NCI-H2227 (cell line): ENCODE measurements at regions not wholly inside any gene's neighbourhood (a gene's known extent, or its start where the extent isn't known, plus 50 kb on each side); places are given as distances from the start of the nearest gene placed in this dataset.

Source experiments
- DNase-seq: peaks from one replicate; lab custom pipeline; 2025; ENCODE audit not compliant: unreplicated experiment; lab: John Stamatoyannopoulos, UW

- no peak for DNase-seq
Measured at GRCh38 chr3:30069056-30069455, 537.3 kb upstream of the TGFBR2 start.

DNA sequence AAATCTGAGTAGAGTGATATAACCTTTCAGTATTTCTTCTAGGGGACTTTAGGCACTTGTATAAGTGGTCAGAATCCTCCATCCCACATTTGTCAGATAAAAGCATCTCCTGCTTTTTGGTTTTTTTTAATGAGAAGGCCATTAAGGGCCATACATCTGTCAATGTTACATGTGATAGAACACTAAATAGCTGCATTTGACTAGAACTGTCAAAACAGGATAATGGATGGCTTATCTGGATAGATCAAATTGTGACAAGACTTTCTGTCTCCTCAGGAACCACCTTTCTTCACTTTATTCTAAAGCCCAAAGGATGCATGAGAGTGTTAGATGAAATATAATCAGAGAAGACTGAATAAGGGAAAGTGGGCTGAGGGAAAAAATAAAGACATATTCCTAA lies 533.4 kb upstream of the TGFBR2 start:
- peak; percentile 19 for DNase-seq

GRCh38 chr3:30073622-30074021 lies 532.8 kb upstream of the TGFBR2 start:
- peak; percentile 85 for DNase-seq

- DNase-seq = no peak
Measured at GRCh38 chr3:30075514-30075913, 530.9 kb upstream of the TGFBR2 start.

GRCh38 chr3:30076899-30077298 lies 529.5 kb upstream of the TGFBR2 start:
- no peak for DNase-seq

GRCh38 chr3:30077746-30078145 lies 528.7 kb upstream of the TGFBR2 start:
- no peak for DNase-seq

DNA sequence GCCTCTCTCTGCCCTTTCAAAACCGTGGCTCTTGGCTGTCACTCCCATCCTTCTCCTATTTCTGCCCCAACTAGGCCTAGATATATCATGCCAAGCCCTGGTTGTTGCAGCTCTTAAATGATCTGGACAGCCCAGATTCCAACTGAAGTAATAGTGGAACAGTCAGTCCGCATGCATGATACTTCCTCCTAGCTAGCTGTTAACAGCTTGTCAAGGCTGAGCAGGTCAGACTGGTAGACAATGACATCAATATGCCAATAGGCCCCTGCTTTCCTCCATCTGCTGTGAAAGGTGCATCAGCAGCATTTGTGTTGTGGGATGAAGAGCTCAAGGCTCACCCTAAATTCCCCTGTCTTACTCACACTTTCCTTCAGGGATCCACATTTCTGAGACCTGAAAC lies 527.7 kb upstream of the TGFBR2 start:
- no peak for DNase-seq

GRCh38 chr3:30081904-30082303 lies 524.5 kb upstream of the TGFBR2 start:
- no peak for DNase-seq

- DNase-seq = no peak
Measured at GRCh38 chr3:30082652-30083051, 523.7 kb upstream of the TGFBR2 start.

DNA sequence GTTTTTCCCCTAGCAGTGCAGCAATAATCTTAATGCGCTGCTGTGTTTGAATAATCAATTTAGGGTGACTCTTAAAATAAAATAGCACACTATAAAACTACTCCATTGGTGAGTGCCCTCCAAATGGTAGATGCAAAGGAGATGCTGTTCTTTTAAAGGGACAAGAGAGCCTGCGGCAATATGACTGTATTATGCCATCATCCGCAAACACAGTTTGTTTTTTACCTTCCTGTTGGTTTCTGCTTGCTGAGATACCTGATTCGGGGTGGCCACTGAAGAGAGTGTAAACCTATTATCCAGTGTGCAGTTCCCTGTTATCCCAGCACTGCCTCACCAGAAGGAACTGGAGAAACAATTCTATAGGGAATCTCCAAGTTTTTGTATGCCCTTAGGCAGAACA lies 523.1 kb upstream of the TGFBR2 start:
- no peak for DNase-seq

GRCh38 chr3:30084316-30084715 lies 522.1 kb upstream of the TGFBR2 start:
- no peak for DNase-seq

DNA sequence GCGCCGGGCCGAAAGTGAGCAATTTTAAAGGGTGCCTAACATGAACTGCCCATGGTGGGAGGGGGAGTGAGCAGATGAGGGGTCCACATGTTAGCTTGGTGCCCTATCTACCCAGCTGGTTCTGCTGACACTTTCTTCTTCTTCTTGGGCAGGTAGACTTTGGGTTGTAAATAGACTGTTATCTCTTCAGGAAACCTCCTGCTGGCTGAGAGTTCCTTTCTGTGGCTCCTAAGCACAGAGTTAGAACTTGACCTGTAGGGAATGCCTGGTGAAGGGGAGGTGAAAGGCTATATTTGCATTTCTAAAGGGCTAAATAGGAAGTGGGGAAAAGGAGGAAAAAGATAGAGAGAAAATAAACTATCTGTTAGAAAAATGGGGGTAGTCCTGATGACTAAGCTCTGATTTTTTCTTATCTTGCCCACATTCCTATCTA lies 521.4 kb upstream of the TGFBR2 start:
- no peak for DNase-seq

DNA sequence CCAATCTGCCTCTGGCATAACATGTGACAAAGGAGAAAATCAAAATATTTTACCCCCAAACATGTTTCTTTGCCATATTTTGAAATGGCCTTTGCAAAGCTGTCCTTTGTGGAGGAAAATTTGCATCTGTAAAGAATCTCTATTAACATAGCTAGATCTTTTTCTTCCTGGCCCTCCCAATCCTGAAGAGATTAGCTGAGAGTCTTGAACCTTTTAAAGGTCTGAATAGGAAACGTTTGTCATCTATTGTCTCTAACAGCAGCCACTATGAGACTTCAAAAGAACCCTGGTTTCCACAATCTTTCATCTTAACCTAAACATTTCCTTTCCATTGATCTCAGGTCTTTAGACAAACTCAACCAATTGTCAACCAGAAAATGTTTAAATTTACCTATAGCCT lies 520.9 kb upstream of the TGFBR2 start:
- no peak for DNase-seq

- no peak for DNase-seq
Measured at GRCh38 chr3:30091686-30092085, 514.7 kb upstream of the TGFBR2 start.

- DNase-seq = no peak
Measured at GRCh38 chr3:30097022-30097650, 509.3 kb upstream of the TGFBR2 start.

GRCh38 chr3:30098243-30098642 lies 508.2 kb upstream of the TGFBR2 start:
- no peak for DNase-seq

DNA sequence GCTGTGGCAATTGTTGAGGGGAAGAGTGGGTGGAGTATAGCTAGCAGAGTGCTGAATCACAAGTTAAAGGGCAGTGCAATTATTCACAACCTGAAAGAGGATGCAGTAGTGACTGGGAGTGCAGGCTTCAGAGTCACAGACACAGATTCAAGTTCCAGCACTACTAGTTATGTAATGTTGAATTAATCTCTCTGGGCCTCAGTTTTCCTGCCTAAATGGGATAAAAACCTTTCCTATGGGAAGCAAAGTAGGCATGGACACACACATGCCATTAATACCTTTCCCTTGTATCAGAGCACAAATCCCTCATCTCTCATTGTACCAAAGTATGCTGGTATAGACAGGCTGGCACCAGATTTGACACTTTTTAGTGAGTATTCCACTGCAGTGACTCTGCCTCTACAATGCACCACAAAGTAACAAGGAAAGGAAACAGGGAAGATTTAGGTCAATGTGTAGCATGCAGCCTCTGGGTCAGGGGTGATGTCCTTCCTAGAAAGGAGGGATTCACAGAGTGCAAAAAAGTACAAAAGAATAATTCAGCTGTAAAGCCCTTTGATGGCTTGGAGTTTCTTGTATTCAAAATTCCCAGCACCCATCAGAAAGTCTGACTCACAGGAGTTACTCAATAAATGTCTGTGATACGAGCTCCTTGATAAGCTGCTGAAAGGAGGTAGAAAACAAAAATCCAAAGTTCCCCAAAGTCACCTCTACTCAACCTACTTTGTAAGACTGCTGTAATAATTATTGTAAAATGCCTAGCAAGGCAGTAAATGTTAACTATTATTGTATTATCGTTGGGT lies 507.5 kb upstream of the TGFBR2 start:
- no peak for DNase-seq

DNA sequence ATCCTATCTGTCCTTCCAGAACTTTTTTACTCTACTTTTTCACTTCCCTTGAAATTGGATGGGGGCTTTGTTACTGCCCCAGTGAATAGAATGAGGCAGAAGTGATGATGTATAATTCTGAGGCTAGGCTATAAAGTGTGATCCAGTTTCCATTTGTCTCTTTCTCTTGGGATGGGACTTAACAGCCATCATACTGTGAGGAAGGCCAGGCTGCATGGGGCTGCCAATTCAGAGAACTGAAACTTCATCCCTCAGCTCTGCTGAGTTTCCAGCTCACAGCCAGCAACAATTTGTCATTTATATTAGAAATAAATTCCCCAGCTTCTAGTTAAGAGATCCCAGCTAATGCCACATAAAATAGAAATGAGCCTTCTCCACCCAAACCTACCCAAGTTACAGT lies 504.0 kb upstream of the TGFBR2 start:
- DNase-seq = no peak

- no peak for DNase-seq
Measured at GRCh38 chr3:30103186-30103585, 503.2 kb upstream of the TGFBR2 start.

- no peak for DNase-seq
Measured at GRCh38 chr3:30107531-30107930, 498.9 kb upstream of the TGFBR2 start.

DNA sequence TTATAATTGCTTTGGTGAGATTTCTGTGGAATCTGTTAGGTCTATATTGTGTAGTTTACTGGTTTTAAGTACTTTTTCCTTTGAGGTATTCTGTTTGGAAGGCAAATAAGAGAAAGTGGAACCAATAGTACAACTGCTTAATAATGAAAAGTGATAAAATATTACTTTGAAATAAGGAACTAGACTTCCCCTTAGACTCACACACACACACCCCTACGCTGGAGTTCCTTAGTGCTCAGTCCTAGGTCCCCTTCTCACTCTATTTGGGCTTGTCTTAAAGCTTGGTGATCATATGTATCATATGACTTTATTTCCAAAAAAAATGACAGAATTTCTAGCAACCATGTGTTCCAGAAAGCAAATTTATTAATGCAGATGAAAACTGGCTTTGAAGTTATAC lies 494.0 kb upstream of the TGFBR2 start:
- DNase-seq = no peak

DNA sequence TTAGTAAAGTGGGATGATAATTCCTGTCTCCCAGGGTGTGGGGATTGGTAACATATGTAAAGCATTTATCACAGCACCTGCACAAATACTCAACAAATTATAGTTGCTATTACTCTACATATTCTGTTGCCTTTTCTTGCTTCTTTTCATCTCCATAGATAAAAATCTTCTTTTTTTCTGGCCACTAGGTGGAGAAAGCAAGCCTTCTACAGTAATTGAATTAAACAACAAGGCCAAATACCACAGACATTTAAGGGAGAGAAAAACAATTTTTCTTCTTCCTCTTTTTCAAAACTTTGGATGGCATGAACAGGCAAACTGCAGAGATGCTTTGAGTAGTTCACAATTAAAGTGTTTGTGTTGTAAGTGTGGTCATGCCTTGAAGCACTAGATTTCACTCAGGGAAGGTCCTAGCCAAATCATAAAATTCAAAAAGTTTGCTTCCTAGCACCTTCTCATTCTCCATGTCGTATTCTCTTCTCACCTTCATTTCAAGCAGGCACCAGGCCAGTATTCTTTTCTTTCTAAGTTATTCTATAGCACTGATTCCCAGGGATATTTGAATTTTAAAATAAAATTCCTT lies 493.4 kb upstream of the TGFBR2 start:
- peak; percentile 39 for DNase-seq
